SK-N-MC (cell line): ENCODE measurements at regions not wholly inside any gene's neighbourhood (a gene's known extent, or its start where the extent isn't known, plus 50 kb on each side); places are given as distances from the start of the nearest gene placed in this dataset.
"Not testable (repeated sequence)": the region's sequence is repeated elsewhere in the genome, so short reads cannot be mapped to it uniquely, and the experiment has no call there.

ENCODE experiments used
- DNase-seq: peaks from one replicate; pipeline ENCODE4 v3.0.0-alpha.2; 2011; ENCODE audit warnings: low read depth, low spot score
- H3K27ac ChIP-seq: fragments of 200-600 bp; sonication (generic); 2 replicates; pipeline ENCODE4 v1.5.1; 2016; ENCODE audit warnings: mixed run types
- H3K36me3 ChIP-seq: fragments of 200-600 bp; sonication (generic); 2 replicates; pipeline ENCODE4 v1.6.1; 2017; ENCODE audit warnings: antibody characterized with exemption, low read length, mixed read lengths; ENCODE audit not compliant: insufficient read depth
- H3K4me3 ChIP-seq: fragments of 200-600 bp; sonication (generic); 2 replicates; pipeline ENCODE4 v1.5.1; 2016
- H3K9ac ChIP-seq: fragments of 200-600 bp; sonication (generic); 2 replicates; pipeline ENCODE4 v1.8.0; 2017; ENCODE audit warnings: mixed run types, mixed read lengths; ENCODE audit not compliant: insufficient read length
- H3K9me3 ChIP-seq: fragments of 200-600 bp; sonication (generic); 2 replicates; pipeline ENCODE4 v1.6.1; 2017; ENCODE audit warnings: low read depth, mild to moderate bottlenecking, antibody characterized with exemption, low read length, moderate library complexity, mixed read lengths
- EZH2 ChIP-seq: fragments of 200-600 bp; sonication (generic); IDR thresholded peaks from one replicate; pipeline ENCODE4 v1.6.1; 2017; ENCODE audit warnings: antibody characterized with exemption
- FOXP2 ChIP-seq: optimal IDR thresholded peaks from 2 replicates; pipeline ENCODE3; 2011; ENCODE audit warnings: mild to moderate bottlenecking, moderate library complexity; ENCODE audit not compliant: insufficient read depth; ENCODE audit errors: extremely low read length, control extremely low read depth
- POLR2AphosphoS5 ChIP-seq: IDR thresholded peaks from 2 replicates; pipeline ENCODE4 v1.6.1; 2012; ENCODE audit warnings: mild to moderate bottlenecking, low read depth, low read length, borderline replicate concordance

DNA sequence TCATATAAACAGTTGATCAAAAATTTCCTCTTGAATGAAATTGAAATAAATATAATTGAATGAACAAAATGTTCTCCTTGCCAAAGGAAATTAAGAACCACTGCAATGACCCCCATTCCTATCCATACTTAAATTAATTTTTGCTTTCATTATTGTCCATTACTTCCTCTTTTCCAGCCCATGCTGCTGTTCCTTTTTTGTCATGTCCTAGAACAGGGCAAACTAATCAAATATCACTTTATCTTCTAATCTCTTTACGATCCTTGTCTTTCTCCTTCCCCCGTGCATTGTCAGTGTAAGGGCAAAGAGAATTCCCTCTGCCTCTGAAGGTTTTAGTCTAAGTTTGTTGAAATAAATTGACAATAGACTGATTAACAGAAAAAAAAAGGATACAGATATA lies 203.0 kb downstream of the CENPC start:
- DNase-seq: no peak
- H3K9me3 ChIP-seq: no peaks in the 10 kb centered on the region
- H3K9ac ChIP-seq: no peak overlapping the region
- H3K36me3 ChIP-seq: no peaks in the 10 kb centered on the region
- TF ChIP-seq POLR2AphosphoS5 (no peak), EZH2 (no peak), FOXP2 (no peak)
- H3K27ac ChIP-seq: no peak overlapping the region
- H3K4me3 ChIP-seq: no peak overlapping the region

DNA sequence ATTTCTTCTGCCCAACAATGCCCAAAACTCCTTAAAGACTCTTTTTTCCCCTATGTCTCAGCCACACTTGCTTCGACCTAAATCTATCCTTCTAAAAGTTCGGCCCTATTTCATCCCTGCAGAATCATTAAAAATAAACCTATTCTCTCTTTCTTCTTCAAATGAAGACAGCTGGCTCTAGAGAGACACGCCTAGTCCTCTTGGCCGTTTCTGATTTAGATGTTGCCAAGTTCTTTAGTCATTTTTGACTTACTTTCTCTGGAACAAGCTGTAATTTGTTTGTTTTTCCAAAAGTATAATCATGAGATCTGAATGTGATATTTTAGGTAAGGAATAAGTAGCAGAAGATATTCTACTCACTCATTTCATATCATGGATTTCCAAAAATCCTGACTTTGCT lies 211.6 kb downstream of the CENPC start:
- Histone ChIP-seq H3K27ac (no peak overlapping the region), H3K4me3 (no peak overlapping the region), H3K9me3 (no peaks in the 10 kb centered on the region), H3K9ac (no peak overlapping the region), H3K36me3 (no peaks in the 10 kb centered on the region)
- no peak for DNase-seq
- TF ChIP-seq POLR2AphosphoS5 (no peak), FOXP2 (no peak), EZH2 (no peak)

DNA sequence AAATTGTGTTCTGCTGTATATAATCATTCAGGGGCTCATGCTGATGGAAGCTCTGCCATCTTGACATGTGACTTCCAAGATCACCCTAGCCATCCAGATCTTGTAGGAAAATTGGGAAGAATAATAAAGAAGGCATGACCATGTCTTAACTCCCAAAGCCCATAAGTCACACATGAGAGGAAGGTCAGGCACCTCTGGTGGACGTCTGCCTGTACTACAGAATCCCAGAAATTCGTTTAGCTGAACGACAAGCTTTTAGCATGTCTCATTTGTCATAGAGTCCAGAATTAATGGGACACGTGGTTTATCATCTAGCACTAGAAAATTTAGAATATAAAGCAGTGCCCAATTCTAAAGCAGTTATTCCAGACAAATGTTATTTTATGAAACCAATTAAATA lies 212.7 kb downstream of the CENPC start:
- Histone ChIP-seq H3K9me3 (no peaks in the 10 kb centered on the region), H3K36me3 (no peaks in the 10 kb centered on the region), H3K4me3 (no peak overlapping the region), H3K9ac (no peak overlapping the region), H3K27ac (no peak overlapping the region)
- TF ChIP-seq POLR2AphosphoS5 (no peak), FOXP2 (no peak), EZH2 (no peak)
- no peak for DNase-seq

DNA sequence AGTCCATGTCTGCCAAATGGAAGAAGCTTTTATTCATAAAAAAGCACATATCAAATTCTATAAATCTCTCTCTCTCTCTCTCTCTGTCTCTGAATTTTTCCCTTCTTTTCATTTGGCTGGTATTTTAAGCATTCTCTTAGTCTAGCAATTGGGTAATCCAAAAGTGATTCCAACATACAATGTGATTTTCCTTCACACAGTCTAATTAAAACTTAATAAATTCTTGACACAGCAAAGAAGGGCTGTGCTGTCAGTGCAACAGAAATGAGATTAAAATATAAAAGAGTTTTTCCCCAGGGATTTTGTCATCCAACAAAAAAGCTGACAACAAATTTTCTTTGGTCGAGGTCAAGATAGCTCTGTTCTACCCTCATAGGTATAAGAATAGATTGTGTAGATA lies 216.9 kb downstream of the CENPC start:
- no peak overlapping the region for H3K27ac ChIP-seq
- no peak overlapping the region for H3K9ac ChIP-seq
- no peak for DNase-seq
- no peaks in the 10 kb centered on the region for H3K9me3 ChIP-seq
- no peaks in the 10 kb centered on the region for H3K36me3 ChIP-seq
- no peak for TF ChIP-seq FOXP2
- TF ChIP-seq POLR2AphosphoS5: no peak
- TF ChIP-seq EZH2: no peak
- H3K4me3 ChIP-seq: no peak overlapping the region

DNA sequence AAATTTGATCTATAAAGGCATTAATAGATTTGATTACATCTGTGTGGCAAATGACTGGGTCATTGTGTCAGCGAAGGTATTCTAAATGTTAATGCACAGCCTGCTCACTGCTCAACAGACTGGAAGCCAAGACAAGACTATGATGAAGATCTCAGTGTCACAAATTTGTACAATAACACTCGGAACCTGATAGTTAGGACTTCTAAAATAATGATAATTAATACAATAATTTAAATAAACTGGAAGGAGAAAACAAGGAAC lies 217.4 kb downstream of the CENPC start:
- Histone ChIP-seq H3K4me3 (no peak overlapping the region), H3K27ac (no peak overlapping the region), H3K36me3 (no peaks in the 10 kb centered on the region), H3K9ac (no peak overlapping the region), H3K9me3 (no peaks in the 10 kb centered on the region)
- DNase-seq: no peak
- TF ChIP-seq POLR2AphosphoS5 (no peak), EZH2 (no peak), FOXP2 (no peak)

DNA sequence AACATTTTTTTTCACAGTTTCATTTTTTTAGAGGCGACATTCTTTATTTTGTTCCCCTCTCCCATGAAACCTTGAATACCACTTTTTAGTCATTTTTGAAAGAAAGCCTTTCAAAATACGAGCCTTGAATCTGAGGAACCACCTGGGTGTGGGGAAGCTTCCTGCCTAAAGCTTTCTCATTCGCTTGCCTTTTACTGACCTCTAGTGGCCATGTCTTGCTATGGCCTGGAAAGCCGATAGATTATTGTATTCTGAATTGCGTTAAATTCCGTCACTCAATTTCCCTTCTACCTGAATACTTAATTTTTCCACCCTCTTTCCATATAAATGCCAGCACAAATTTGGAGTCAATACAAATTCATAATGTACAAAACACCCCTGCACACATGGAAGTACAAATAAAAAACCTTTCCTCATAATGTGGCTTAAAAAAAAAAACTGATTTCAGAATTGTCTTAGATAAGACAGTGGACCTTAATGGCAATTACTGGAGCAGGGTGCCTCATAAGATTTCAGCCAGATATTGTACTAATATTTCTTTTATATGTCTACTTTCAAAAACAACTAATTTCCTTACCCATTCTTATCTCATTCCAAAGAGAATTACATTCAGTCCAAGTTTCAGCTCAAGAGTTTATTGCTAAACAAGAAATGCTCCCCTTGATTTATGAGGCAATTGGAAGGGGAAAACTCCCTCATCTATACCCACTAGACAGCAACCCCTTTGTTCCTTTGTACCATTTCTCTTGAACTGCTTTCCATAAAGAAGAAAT lies 217.9 kb downstream of the CENPC start:
- peak overlapping the region; percentile 26 for H3K4me3 ChIP-seq
- no peak overlapping the region for H3K9ac ChIP-seq
- no peaks in the 10 kb centered on the region for H3K36me3 ChIP-seq
- DNase-seq: peak; percentile 59
- H3K27ac ChIP-seq: no peak overlapping the region
- H3K9me3 ChIP-seq: no peaks in the 10 kb centered on the region
- no peak for TF ChIP-seq EZH2
- TF ChIP-seq POLR2AphosphoS5: no peak
- TF ChIP-seq FOXP2: no peak

DNA sequence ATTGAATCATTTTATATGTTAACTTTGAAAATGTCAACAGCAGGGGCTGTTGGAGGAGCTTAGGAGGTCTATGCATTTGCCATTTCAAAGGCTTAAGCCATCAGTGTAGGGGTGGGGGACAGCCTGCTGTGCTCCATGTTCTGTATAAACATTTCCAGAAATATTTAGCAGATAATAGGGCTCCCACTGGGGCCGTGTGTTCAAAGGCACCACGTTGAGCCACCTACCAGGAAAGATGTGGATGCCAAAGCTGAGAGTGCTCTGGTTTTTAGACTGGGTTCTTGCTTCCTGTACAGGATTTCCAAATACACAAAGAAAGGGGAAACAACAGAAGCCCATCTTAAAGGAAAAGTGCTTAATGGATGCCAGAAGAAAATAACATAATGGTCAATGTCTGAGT lies 219.5 kb downstream of the CENPC start:
- Histone ChIP-seq H3K4me3 (no peak overlapping the region), H3K36me3 (no peaks in the 10 kb centered on the region), H3K9me3 (no peaks in the 10 kb centered on the region), H3K27ac (no peak overlapping the region), H3K9ac (no peak overlapping the region)
- DNase-seq: no peak
- TF ChIP-seq EZH2: no peak
- no peak for TF ChIP-seq POLR2AphosphoS5
- TF ChIP-seq FOXP2: no peak

DNA sequence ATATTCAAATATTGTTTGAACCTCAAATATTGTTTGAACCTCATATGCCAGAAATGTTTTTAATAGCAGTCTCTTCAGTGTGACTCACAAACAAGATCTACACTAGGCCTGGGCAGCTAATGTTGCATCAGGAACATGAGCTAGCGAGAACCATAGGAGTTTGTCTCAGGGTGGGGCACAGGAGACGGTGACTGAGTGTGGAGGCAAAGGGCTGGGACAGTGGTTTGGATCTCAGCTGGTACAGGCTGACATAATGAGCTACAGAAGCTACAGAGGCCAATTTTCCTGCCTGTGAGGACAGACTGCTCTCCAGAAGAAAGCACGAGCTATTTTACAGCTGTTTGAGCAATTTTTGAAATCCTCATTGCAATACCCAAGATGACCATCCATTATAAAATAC lies 224.7 kb downstream of the CENPC start:
- Histone ChIP-seq H3K36me3 (no peaks in the 10 kb centered on the region), H3K9ac (no peak overlapping the region), H3K9me3 (no peaks in the 10 kb centered on the region), H3K4me3 (no peak overlapping the region), H3K27ac (no peak overlapping the region)
- TF ChIP-seq POLR2AphosphoS5 (no peak), EZH2 (no peak), FOXP2 (no peak)
- DNase-seq: no peak

DNA sequence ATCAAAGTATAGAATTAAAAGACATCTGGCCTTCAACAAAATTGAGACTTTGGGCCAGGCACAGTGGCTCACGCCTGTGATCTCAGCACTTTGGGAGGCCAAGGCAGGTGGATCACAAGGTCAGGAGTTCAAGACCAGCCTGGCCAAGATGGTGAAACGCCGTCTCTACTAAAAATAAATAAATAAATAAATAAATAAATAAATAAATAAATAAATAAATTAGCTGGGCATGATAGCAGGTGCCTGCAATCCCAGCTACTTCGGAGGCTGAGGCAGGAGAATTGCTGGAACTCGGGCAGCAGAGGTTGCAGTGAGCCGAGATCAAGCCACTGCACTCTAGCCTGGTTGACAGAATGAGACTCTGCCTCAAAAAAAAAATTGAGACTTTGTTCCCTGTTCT lies 225.7 kb downstream of the CENPC start:
- H3K36me3 ChIP-seq, H3K27ac ChIP-seq, H3K9ac ChIP-seq, H3K9me3 ChIP-seq, DNase-seq, H3K4me3 ChIP-seq: not testable (repeated sequence)

DNA sequence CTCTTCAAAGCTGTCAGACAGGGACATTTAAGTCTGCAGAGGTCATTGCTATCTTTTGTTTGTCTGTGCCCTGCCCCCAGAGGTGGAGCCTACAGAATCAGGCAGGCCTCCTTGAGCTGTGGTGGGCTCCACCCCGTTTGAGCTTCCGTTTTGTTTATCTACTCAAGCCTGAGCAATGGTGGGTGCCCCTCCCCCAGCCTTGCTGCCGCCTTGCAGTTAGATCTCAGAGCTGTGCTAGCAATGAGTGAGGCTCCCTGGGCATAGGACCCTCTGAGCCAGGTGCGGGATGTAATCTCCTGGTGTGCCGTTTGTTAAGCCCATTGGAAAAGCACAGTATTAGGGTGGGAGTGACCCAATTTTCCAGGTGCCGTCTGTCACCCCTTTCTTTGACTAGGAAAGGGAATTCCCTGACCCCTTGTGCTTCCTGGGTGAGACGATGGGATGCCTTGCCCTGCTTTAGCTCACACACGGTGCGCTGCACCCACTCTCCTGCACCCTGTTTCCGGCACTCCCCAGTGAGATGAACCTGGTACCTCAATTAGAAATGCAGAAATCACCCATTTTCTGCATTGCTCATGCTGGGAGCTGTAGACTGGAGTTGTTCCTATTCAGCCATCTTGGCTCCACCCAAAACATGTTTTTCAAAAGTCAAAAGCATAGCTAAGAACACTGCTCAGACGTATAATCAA lies 244.7 kb downstream of the CENPC start:
- H3K27ac ChIP-seq, DNase-seq, H3K9me3 ChIP-seq, H3K4me3 ChIP-seq, H3K9ac ChIP-seq, H3K36me3 ChIP-seq: not testable (repeated sequence)
